Daoy (cell line): ENCODE measurements at regions not wholly inside any gene's neighbourhood (a gene's known extent, or its start where the extent isn't known, plus 50 kb on each side); places are given as distances from the start of the nearest gene placed in this dataset.
"Not testable (repeated sequence)": the region's sequence is repeated elsewhere in the genome, so short reads cannot be mapped to it uniquely, and the experiment has no call there.

Experiments
- DNase-seq: peaks from one replicate; pipeline ENCODE4 v3.0.0-alpha.2; 2015; ENCODE audit warnings: low read depth

DNA sequence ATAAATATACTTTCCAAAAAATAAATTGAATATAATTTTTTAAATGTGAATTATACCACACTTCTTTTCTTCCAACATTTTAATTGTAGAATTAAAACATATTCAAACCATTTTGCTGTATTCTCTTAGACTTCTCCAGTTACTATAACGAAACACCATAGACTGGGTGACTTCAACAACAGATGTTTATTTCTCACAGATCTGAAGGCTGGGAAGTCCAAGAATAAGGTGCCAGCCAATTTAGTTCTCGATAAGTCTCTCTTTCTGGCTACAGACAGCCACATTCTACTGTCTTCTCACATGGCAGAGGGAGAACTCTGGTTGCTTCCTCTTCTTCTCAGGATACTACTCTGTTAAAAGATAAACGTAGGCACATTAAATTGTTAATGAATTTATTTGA, 155.8 kb upstream of the UGT8 start:
- no peak for DNase-seq

DNA sequence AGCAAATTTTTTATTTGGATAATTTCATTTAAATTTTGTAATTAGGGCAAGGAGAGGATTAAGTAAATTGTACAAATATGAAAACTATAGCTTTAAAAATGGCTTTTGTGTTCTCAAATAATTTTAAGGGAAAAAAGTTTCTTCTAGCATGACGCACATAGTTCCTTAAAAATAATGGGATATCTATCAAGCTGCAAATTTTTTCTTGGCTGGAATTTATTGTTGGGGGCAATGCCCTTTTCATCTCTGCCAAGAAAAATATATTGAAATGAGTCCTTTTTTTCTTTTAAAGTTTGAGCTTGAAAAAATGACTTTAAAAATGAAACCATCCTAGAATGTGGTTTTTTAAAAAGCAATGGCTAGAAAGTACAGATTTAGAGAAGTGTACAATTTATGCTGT, 154.4 kb upstream of the UGT8 start:
- no peak for DNase-seq

DNA sequence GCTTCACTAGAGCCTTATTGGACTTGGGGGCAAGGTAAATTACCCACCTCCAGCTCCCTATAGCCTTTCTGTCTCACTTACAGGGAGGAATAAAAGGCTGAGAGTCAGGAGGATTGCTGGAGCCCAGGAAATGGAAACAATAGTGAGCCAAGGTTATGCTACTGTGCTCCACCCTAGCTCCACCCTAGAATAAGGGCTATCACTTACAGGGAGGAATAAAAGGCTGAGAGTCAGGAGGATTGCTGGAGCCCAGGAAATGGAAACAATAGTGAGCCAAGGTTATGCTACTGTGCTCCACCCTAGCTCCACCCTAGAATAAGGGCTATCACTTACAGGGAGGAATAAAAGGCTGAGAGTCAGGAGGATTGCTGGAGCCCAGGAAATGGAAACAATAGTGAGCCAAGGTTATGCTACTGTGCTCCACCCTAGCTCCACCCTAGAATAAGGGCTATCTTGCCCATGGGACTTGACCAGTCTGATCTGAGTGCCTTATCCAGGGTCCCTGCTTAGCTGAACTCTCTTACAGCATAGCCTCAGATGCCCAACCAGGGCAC, 150.6 kb upstream of the UGT8 start:
- DNase-seq = not testable (repeated sequence)

DNA sequence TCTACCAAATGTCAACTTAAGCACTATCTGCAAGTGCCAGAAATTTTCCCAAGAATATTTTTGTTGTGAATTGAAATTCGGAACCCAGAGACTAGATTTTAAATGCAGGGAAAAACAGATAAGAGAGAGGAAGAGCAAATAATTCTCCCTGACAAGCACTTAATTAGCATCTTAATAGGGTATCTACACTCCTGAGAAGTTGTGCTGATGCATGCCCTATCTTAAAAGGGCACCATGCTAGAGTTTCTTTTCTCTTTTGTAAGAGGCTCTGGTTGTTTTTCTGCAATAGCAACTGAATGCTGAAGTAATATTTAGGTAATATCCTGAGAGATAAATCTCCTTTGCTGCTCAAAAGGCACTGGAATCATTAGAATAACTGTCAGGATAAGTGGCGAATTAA, 139.9 kb upstream of the UGT8 start:
- DNase-seq = no peak

DNA sequence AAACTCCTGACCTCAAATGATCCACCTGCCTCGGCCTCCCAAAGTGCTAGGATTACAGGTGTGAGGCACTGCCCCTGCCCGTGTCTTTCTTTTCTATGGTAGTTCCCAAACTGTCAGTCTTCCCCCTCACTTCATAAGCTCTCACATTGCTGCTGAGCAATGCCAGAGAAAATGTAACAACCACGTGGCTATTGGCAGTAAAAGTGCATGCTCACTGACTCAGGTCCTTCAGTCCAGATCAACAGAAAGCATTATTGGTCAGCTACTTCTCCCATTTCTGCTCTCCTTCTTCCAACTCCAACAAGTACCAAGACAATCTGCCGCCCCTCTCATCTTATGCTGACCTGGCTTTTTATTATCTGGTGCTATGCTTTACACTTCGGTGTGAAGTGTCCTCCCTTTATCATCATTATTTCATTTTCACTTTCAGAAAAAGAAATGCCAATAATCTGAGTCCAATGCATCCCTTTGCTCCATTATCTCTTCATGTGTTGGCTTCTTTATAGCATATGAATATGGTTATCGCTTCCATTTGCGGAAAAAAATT, 133.8 kb upstream of the UGT8 start:
- DNase-seq = no peak

DNA sequence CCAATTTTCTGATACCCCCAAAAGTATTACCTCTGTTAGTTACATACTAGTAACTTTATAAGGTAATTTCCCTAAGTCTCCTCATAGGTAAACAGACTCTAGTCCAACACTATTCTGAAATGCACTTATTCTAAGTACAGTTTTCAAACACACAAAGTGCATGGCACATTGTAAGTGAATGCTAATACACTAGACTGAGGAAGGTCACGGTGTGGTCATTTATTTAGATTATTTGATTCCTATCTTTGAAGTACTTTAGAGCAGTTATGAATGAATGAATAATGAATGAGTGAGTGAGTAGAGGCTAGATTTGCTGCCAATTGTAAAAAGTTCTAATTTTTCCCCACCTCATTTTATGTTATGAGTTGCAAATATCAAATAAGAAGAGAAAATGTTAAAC, 132.8 kb upstream of the UGT8 start:
- no peak for DNase-seq

DNA sequence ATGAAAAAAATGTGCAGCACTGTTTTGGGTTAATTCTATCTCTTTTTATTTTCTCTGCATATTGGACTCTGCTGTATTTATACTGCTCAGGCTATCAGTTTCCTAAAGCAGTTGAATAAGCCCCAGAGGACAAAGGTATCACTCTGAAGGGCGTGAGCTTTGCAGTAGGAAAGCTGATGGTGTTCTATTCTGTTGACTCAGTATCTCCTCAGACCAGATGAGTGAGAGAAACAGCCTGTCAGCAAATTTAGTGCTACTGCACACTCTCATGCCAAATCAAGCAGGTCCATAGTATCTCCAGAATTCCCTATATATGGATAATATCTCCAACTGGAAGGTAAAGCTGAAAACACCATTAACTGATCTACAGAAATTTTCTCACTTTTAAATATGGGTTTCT, 132.3 kb upstream of the UGT8 start:
- DNase-seq = no peak

DNA sequence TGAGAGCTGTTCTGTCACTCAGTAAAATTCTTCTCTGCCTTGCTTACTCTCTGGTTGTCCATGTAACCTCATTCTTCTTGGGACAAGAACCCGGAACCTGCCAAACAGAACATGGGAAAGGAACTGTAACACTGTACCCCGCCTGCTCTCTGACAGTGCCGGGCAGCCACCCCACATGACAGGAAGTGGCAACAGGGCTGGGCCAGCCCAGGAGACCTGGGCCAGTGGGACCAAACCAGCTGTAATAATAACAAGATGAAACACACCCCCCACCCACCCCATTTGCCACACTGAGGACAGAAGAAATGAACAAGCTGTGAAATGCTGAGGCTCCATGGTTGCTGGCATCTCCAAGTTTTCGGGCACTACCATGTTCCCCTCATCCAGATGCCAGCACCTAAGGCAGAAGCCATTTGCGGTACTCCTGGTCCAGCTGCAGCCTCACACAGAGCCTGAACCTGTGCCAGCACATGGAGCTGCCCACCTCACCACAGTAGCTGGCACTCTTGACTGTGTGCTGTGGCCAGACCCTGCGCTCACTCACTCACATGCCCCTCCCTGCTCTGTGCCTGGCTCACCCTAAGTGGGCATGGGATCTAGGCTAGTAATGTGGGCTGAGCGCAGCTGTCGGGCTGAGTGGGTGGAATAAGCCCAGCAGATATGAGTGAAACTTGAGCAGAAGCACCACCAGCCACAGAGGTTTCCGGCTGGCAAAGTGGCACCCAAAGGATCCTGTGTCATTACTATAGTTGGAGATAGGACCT, 126.2 kb upstream of the UGT8 start:
- DNase-seq = no peak

DNA sequence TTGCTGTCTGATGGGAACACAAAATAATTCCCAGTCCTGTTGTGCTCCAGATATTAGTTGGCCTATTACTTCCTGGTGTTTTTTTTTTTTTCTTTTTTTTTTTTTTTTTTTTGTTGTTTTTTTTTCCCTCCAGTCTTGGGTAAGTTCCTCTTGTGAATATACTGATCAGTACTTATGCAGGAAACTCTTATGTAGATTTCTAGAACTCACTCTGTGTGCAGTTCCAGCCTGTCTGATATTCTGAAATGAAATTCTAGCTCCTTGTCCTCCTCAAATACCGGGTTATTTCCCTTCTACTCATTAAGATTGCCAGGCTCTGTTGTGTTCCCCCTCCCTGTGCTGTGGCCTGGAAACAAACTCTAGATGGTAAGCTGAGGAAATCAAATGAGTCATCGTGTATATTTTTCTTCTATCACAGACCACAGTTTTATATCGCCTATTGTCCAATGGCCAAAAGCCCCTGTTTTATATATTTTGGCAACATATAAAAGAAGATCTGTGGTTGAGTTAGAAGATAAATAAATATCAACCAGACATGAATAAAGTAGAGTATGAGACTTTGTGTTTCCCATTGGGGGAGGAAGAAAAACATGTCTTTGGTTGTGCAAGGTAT, 124.3 kb upstream of the UGT8 start:
- peak; percentile 4 for DNase-seq

DNA sequence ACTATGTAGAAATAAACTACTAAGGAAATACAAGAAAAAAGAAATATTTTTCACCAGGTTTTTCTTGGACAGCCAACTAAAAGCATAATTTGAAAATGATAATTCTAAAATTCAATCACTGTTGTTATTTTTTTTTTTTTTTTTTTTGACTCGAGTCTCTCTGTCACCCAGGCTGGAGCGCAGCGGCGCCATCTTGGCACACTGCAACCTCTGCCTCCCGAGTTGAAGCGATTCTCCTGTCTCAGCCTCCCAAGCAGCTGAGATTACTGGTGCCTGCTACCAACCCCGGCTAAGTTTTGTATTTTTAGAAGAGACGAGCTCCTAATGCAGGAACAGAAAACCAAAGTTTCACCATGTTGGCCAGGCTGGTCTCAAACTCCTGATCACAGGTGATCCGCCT, 122.3 kb upstream of the UGT8 start:
- DNase-seq = no peak

DNA sequence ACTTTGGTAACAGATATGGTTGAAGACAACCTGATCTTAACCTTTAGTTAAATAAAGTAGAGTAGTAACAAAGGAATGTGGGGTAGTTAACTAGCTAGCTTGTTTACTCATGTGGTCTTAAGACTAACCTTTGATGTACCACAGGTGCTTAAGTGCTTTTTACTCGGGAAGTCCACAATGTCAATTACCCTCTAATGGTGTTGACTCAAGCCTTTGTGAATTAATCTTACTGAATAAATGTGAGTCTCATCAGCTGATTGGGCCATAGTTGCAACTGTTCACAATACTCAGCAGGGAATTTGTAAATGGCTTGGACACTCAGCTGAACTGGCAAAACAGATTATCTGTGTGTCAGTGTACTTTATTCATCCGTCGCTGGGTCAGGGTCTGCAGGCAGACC, 119.0 kb upstream of the UGT8 start:
- DNase-seq = no peak

DNA sequence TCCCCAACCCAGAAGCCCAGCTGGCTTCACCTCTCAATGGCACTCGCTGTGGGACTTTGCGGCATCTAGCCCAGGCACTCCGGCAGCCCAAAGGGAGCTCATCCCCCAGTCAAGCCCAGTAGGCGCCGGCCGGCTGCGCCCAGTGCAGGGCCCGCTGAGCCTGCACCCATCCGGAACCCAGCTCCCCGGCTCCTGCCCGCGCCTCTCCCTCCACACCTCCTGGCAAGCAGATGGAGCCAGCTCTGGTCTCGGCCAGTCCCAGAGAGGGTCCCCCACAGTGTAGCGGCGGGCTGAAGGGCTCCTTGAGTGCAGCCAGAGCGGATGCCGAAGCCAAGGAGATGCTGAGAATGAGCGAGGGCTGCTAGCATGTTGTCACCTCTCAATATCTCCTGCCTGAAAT, 116.8 kb upstream of the UGT8 start:
- DNase-seq = no peak

DNA sequence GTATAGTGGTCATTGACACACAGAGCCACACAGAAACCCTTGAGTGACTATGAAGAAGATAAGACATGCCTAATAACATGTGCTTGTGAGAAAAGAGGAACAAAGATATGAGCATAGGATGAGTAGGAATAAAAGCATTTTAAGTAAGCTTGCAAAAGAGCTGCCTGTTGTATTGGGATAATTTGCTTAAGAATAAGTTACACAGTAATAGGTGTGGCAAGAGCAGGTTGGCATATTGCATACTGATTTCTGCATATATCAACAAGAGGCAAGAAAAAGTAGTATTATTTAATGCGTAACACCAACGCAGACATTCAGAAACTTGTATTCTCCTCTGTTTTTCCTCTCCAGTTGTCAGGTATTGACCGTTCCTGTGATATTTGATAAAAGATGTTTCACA, 111.5 kb upstream of the UGT8 start:
- no peak for DNase-seq

DNA sequence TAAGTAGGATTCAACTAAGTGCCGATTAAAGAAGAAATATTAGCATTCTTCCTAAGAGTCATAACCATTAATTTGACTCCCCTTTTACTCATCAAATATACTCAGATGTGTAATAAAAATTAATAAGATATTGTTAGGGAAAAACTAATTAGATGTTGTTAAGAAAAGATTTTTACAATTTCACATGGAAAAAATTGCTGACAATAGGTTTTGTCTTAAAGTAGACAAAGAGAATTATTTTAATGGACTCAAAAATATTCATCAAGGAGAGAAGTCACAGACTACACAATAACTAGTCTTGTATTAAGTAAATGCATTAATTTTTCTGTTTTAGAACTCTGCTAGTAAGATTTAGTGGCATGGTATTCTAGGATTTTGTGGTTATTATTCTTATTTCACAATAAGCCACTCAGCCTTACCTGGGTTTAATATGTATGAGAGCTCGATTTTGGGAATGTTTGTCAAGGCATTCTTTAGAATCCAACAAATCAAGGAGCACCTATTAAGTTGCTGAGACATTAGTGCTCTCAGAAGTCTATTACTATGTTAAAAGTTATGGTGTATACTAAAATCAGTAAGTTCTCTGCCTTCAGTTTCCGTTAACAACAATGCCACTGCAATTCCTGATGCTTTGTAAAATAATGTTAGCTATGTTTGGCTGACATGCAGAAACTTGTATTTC, 110.2 kb upstream of the UGT8 start:
- DNase-seq = no peak

DNA sequence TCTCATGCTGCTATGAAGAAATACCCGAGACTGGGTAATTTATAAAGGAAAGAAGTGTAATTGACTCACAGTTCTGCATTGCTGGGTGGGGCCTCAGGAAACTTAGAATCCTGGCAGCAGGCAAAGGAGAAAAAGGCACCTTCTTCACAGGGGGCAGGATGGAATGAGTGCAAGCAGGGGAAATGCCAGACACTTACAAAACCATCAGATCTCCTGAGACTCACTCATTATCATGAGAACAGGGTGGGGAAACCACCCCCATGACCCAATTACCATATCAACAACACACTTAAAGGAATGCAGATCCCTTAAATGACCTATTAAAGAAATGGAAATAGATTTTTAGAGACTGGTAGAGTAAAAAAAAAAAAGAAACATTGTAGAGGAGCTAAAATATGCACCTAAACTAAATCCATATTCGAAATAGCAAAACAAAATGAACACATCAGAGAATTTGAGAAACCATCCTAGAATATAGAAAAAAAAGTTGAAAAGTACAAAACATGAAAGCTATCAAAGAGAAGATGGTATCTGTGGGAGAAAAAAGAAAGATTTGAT, 104.3 kb upstream of the UGT8 start:
- peak; percentile 3 for DNase-seq

DNA sequence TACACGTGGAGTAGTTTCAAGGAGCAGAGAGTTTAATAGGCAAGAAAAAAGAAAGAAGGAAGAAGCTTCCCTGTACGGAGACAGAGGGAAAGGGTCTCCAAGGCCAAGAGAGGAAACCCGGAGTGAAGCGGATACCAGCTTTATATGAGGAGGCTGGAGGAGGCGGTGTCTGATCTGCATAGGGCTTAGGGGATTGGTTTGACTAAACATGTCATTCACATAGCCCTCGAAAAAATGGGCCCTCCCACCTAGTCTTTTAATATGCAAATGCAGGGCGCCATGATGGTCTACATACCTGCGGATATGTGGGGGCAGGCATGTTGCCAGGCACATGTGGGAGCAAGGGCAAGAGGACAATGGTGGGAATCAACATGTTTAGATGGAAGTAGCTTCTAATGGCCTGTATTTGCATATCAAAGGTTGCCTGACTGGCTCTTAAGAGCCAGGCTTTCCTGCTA, 103.1 kb upstream of the UGT8 start:
- no peak for DNase-seq

DNA sequence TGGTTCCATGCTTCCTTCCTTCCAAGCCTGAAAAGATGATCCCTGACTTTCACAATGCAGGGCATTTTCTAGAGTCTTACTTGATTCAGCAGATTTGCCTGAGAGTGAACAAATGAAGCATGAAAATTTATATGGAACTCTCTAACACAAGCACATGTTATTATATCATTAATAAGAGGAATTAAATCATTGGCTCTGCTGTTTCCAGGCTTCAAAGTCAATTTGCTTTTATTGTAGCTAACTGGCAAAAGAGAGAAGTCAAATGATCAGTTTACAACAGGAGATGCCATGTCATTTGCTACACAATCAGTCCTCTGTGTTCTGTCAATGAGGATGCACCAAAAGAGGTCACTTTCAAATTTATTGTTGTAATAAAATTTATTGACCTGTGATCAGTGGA, 101.5 kb upstream of the UGT8 start:
- no peak for DNase-seq

DNA sequence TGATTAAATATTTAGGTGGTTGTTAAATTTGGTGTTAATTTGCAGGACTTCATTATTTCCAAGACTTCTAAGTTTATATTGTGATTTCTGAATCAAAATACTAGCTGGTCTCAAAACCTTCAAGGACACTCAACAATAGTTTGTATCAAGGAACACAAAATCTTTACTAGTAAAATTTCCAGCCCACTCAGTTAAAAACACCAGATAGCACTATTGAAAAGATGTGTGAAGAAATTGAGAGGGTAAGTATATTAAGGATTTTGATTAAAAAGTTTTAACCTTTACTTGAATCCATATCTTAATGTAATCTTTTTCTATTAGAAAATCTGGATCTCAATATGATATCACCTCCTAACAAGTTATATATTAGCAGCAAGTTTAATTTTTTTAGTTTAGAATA, 89.3 kb upstream of the UGT8 start:
- no peak for DNase-seq

DNA sequence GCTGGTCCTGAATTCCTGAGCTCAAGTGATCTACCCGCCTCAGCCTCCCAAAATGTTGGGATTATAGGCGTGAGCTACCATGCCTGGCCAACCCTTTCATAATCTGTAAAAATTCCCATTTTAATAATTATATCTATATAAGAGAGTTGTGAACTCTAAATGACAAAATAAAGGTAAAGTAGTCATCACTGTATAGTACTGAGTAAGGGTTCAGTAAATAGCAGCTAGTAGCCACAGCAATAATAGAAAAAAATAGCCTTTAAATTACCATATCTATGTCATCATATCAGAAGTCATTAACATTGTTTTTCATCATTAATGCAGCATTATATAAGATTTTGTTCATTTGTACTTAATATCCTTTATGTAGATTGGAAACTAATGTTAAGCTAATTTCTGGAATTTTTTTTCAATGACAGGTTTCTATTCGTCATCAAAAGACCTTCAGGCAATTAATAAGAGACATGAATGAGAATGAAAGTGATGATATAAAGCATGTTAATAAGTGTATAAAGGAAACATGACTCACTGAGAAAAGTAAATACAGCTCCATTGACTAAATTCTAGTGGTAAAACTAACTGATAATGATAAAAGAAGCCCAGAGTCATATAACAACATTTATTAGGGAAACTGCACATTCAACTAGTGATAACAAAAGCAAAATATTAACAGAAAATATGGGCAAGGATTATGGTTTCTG, 85.9 kb upstream of the UGT8 start:
- DNase-seq = no peak

DNA sequence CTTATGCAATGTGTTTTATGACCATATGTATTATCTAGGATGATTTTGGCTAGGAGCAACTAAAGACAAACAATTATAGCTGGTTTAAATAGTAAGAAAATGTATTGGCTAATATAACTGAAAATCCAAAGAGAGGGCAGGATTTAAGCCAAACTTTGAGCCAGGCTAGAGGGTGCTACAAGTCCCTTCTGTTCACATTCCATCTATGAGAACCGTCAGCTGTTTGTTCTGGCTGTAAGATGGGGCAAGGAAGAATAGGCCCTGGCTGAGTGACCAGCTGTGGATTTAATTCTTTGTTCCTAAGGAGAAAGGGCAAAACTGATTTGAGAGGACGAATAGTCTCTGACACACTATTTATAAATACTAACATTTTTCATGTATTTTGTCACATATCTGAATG, 79.2 kb upstream of the UGT8 start:
- DNase-seq = no peak

DNA sequence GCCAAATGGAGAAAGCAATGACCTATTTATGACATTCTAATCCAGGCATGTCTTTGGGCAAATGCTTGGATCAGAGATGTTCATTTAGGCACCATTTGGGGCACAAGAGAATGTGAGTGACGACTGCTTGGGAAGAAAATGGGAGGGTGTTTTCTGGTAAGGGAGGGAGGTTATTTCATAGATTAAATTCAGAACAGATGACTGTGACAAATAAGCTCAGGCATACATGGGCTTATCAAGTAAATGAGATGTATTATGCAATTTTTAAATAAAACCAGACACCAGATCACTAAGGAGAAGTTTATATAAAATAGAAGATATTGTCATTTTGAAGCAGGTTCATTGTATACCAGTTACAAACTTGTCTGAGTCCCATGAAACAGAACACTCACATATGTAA, 71.4 kb upstream of the UGT8 start:
- DNase-seq = no peak

DNA sequence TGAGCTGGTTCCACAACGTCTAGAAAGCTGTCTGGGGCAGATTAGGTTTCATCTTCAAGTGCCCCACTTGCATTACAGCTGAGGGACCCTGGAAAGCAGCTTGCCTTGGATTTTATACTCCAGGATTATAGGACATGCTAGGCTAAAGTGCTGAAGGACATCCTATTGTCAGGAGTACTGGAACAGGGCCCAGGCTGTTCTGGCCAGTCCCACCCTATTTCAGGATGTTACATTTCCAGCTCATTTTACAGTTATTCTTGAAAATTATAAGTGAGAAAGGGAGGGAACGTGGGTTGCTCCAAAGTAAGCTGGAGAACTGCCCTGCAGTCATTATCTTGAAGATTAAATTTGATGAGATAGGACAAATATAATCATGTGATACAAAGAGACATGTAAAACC, 71.0 kb upstream of the UGT8 start:
- DNase-seq = no peak
